ENCODE measurements at regions not wholly inside any gene's neighbourhood (a gene's known extent, or its start where the extent isn't known, plus 50 kb on each side); places are given as distances from the start of the nearest gene placed in this dataset.

GRCh38 chr18:30302181-30302580 lies 740.4 kb downstream of the DSC3 start:
- TF ChIP-seq CTCF (IDR thresholded peaks at IDR 0.05) (no peak), POLR2AphosphoS5 (IDR thresholded peaks at IDR 0.05) (no peak), POLR2A (IDR thresholded peaks at IDR 0.05) (no peak), EP300 (IDR thresholded peaks at IDR 0.05) (no peak)
